OCI-LY7 (cell line): ENCODE measurements at regions not wholly inside any gene's neighbourhood (a gene's known extent, or its start where the extent isn't known, plus 50 kb on each side); places are given as distances from the start of the nearest gene placed in this dataset.

Experiments
- BruUV-seq: library from RNA; stranded (reverse); fragments of 400-500 nt; replicated peaks from 2 replicates; lab custom pipeline; 2021; lab: Mats Ljungman, UMichigan
- CTCF ChIA-PET: fragments of 300-600 bp; sonication (Branson Sonifier 250); formaldehyde crosslinking; loops from one replicate; lab custom pipeline; 2022; ENCODE audit warnings: antibody characterized with exemption; ENCODE audit not compliant: unreplicated experiment; lab: Charles Lee
- POLR2A ChIA-PET: fragments of 300-600 bp; sonication (Branson Sonifier 250); formaldehyde crosslinking; loops from one replicate; lab custom pipeline; 2022; ENCODE audit warnings: antibody characterized with exemption; lab: Charles Lee
- DNase-seq: peaks from one replicate; pipeline ENCODE4 v3.0.0-alpha.2; 2015; ENCODE audit warnings: low spot score
- H2AFZ ChIP-seq: fragments of 200-600 bp; sonication (generic), shearing (Covaris generic); 2 replicates; pipeline ENCODE4 v1.6.1; 2014; ENCODE audit warnings: mild to moderate bottlenecking, antibody characterized with exemption, low read length, moderate library complexity
- H3K27ac ChIP-seq: fragments of 200-600 bp; sonication (generic); 2 replicates; pipeline ENCODE4 v1.5.1; 2014; ENCODE audit warnings: mixed run types, low read depth, mild to moderate bottlenecking, moderate library complexity, low read length, inconsistent platforms; ENCODE audit not compliant: poor library complexity, severe bottlenecking
- H3K36me3 ChIP-seq: fragments of 200-600 bp; sonication (generic); 2 replicates; pipeline ENCODE4 v1.6.1; 2014; ENCODE audit warnings: mild to moderate bottlenecking, antibody characterized with exemption, low read length, moderate library complexity, mixed read lengths; ENCODE audit not compliant: insufficient read depth
- H3K4me1 ChIP-seq: fragments of 200-600 bp; sonication (generic); 2 replicates; pipeline ENCODE4 v1.5.1; 2014; ENCODE audit warnings: mild to moderate bottlenecking, low read length; ENCODE audit not compliant: insufficient read depth, poor library complexity, severe bottlenecking
- H3K4me2 ChIP-seq: fragments of 200-600 bp; sonication (generic); 2 replicates; pipeline ENCODE4 v1.6.1; 2014; ENCODE audit warnings: mild to moderate bottlenecking, low read length
- H3K4me3 ChIP-seq: fragments of 200-600 bp; sonication (generic); 2 replicates; pipeline ENCODE4 v1.5.1; 2014; ENCODE audit warnings: mild to moderate bottlenecking, low read depth, low read length; ENCODE audit not compliant: poor library complexity, severe bottlenecking
- H3K79me2 ChIP-seq: fragments of 200-600 bp; sonication (generic); 2 replicates; pipeline ENCODE4 v1.6.1; 2016; ENCODE audit warnings: low read depth, mild to moderate bottlenecking, low read length, moderate library complexity, mixed read lengths; ENCODE audit not compliant: insufficient read depth
- H3K9me2 ChIP-seq: fragments of 200-600 bp; sonication (generic); 2 replicates; pipeline ENCODE4 v1.6.1; 2016; ENCODE audit warnings: mild to moderate bottlenecking, low read length, mixed read lengths; ENCODE audit not compliant: insufficient read depth
- H3K9me3 ChIP-seq: fragments of 200-600 bp; sonication (generic); 2 replicates; pipeline ENCODE4 v1.6.1; 2014; ENCODE audit warnings: mild to moderate bottlenecking, mixed run types, low read length, mixed read lengths
- H4K20me1 ChIP-seq: fragments of 200-600 bp; sonication (generic); 2 replicates; pipeline ENCODE4 v1.6.1; 2014; ENCODE audit warnings: mild to moderate bottlenecking, antibody characterized with exemption, low read length, moderate library complexity, mixed read lengths; ENCODE audit not compliant: insufficient read depth
- EZH2phosphoT487 ChIP-seq: fragments of 200-600 bp; sonication (generic); IDR thresholded peaks from 2 replicates; pipeline ENCODE4 v1.6.1; 2018; ENCODE audit warnings: low read depth, borderline replicate concordance, mild to moderate bottlenecking, mixed run types, antibody characterized with exemption, low read length, moderate library complexity, mixed read lengths
- intact Hi-C: fragments of 100-400 bp; cut with micrococcal nuclease; formaldehyde crosslinking; loops from one replicate; pipeline ENCODE4 v1.10.0; 2022; ENCODE audit not compliant: unreplicated experiment
- TF ChIP-seq, protein P1 (sequence below): fragments of 200-600 bp; sonication (generic); conservative IDR thresholded peaks from 2 replicates; pipeline ENCODE4 v1.5.1; 2014; ENCODE audit warnings: mild to moderate bottlenecking, antibody characterized with exemption, low read length, moderate library complexity, mixed read lengths

DNA sequence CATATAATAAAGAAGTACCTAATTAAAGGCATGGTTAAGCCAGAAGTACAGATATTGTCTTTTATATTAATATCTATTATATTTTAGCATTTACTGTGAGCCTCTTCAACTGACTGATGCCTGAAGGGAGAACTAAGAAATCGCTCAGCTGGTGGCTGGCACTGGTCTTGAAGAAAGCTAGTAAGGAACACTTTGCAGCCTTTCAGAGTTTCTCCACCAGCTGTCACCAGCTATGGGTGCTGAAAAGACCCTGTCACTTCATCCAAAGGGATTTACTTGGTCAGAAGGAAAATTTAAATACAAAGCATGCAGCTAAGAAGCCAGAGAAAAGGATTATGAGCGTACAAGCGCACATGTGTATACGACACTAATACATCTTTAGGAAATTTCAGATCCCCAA is 525.9 kb downstream of the TMEM182 start:
- TF ChIP-seq, protein P1, sequence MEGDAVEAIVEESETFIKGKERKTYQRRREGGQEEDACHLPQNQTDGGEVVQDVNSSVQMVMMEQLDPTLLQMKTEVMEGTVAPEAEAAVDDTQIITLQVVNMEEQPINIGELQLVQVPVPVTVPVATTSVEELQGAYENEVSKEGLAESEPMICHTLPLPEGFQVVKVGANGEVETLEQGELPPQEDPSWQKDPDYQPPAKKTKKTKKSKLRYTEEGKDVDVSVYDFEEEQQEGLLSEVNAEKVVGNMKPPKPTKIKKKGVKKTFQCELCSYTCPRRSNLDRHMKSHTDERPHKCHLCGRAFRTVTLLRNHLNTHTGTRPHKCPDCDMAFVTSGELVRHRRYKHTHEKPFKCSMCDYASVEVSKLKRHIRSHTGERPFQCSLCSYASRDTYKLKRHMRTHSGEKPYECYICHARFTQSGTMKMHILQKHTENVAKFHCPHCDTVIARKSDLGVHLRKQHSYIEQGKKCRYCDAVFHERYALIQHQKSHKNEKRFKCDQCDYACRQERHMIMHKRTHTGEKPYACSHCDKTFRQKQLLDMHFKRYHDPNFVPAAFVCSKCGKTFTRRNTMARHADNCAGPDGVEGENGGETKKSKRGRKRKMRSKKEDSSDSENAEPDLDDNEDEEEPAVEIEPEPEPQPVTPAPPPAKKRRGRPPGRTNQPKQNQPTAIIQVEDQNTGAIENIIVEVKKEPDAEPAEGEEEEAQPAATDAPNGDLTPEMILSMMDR: no peak
- TF ChIP-seq EZH2phosphoT487: no peak
- Histone ChIP-seq H3K9me2 (no peaks in the 10 kb centered on the region), H3K27ac (no peak overlapping the region), H3K4me3 (no peak overlapping the region), H3K36me3 (no peaks in the 10 kb centered on the region), H3K4me1 (no peaks in the 10 kb centered on the region), H4K20me1 (no peaks in the 10 kb centered on the region; the same call in 1 of the 2 replicates), H2AFZ (no peak overlapping the region), H3K9me3 (no peaks in the 10 kb centered on the region), H3K4me2 (no peak overlapping the region), H3K79me2 (no peaks in the 10 kb centered on the region)
- no peak for DNase-seq
- CTCF ChIA-PET: no interaction called here
- intact Hi-C loops: no loop called here
- POLR2A ChIA-PET: no interaction called here
- no TSS peak for BruUV-seq

DNA sequence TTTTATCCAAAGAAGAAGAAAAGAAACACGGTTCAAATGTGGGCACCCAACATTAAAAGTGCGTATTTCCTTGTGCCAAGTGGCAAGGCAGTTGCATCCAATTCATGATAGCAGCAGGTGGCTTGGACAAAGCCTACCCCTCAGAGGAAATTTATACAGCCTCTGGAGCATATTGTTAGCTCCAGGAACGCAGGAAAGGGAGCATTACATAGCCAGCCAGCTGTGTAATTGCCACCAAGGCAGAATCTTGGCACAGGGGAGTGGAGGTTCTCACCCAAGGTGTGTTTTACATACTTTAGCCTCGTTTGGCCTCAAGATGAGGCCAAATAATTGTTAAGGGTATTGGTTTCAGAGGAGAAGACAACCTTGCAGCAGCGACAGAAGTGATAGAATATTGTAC is 526.9 kb downstream of the TMEM182 start:
- no peak overlapping the region for H3K4me2 ChIP-seq
- no peaks in the 10 kb centered on the region for H3K9me3 ChIP-seq
- no TSS peak for BruUV-seq
- DNase-seq: no peak
- no peaks in the 10 kb centered on the region for H3K36me3 ChIP-seq
- ChIA-PET POLR2A (no interaction called here), CTCF (no interaction called here)
- TF ChIP-seq, protein P1: no peak
- no peak for TF ChIP-seq EZH2phosphoT487
- intact Hi-C loops: no loop called here
- no peaks in the 10 kb centered on the region; the same call in 1 of the 2 replicates for H4K20me1 ChIP-seq
- no peaks in the 10 kb centered on the region for H3K9me2 ChIP-seq
- H3K4me3 ChIP-seq: no peak overlapping the region
- no peaks in the 10 kb centered on the region for H3K4me1 ChIP-seq
- H3K27ac ChIP-seq: no peak overlapping the region
- H2AFZ ChIP-seq: no peak overlapping the region
- no peaks in the 10 kb centered on the region for H3K79me2 ChIP-seq

DNA sequence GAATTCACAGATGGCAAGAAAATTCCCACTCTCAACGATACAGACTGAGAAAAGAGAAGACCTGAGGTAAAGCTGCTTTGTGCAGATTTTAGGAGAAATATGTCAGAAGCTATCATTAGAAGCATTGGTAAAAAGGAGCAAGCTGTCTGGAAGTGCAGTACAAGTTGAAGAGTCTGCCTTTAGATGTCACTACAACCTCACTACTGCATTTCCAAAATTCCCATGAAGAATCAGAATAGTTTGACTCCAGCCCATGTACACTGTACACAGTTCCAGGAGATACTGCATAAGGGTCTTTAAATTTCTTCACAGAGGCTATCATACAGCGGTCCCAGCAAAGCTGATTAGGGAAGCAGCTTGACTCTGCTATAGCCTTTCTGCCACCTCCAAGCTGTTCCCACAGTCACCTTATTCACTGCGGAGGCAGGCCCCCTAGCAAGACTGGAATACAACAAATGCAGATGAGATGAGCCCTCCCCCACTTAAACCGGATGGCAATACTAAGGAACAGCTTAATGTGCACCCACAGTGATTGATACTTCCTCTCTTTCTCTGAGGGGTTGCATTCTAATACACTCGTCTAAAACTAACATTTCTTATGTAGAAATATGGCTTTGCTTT is 527.4 kb downstream of the TMEM182 start:
- POLR2A ChIA-PET: no interaction called here
- Histone ChIP-seq H3K9me2 (no peaks in the 10 kb centered on the region), H3K4me1 (no peaks in the 10 kb centered on the region)

More for the DNA sequence above, 527.4 kb downstream of the TMEM182 start:
- TF ChIP-seq, protein P1: no peak
- TF ChIP-seq EZH2phosphoT487: no peak
- intact Hi-C loops: no loop called here
- Histone ChIP-seq H3K27ac (no peak overlapping the region), H3K36me3 (no peaks in the 10 kb centered on the region), H4K20me1 (no peaks in the 10 kb centered on the region; the same call in 1 of the 2 replicates), H3K9me3 (no peaks in the 10 kb centered on the region), H3K4me3 (no peak overlapping the region), H3K79me2 (no peaks in the 10 kb centered on the region), H3K4me2 (no peak overlapping the region), H2AFZ (no peak overlapping the region)
- CTCF ChIA-PET: no interaction called here
- BruUV-seq: no TSS peak
- no peak for DNase-seq
